Stimulated activated CD4-positive, alpha-beta T cell treated with anti-CD3 and anti-CD28 coated beads, Interleukin-4, amount 100 ng/mL, for 4 hours (primary cell): ENCODE measurements at regions not wholly inside any gene's neighbourhood (a gene's known extent, or its start where the extent isn't known, plus 50 kb on each side); places are given as distances from the start of the nearest gene placed in this dataset.

Source experiments
- DNase-seq, 2 experiments: peaks; one replicate each; pipeline ENCODE4 v3.0.0-alpha.2; 2020

GRCh38 chr11:13105237-13105844, 96.2 kb downstream of the RASSF10 start:
- DNase-seq, result no peak

- DNase-seq, result no peak
Observed at GRCh38 chr11:13107544-13108044, 98.5 kb downstream of the RASSF10 start.

- DNase-seq, result no peak
Observed at GRCh38 chr11:13108416-13108815, 99.3 kb downstream of the RASSF10 start.

- DNase-seq, result no peak
Observed at GRCh38 chr11:13109616-13110015, 100.5 kb downstream of the RASSF10 start.

- DNase-seq, result no peak
Observed at GRCh38 chr11:13110145-13110544, 101.0 kb downstream of the RASSF10 start.

- no peak for DNase-seq
Observed at GRCh38 chr11:13110929-13111812, 102.1 kb downstream of the RASSF10 start.

GRCh38 chr11:13111813-13112130, 102.7 kb downstream of the RASSF10 start:
- no peak for DNase-seq

- DNase-seq, result no peak
Observed at GRCh38 chr11:13114566-13115379, 105.7 kb downstream of the RASSF10 start.

- DNase-seq, result no peak
Observed at GRCh38 chr11:13115380-13115675, 106.2 kb downstream of the RASSF10 start.

- no peak for DNase-seq
Observed at GRCh38 chr11:13116491-13116890, 107.4 kb downstream of the RASSF10 start.

- DNase-seq, result no peak
Observed at GRCh38 chr11:13117344-13117743, 108.2 kb downstream of the RASSF10 start.

- DNase-seq, result no peak
Observed at GRCh38 chr11:13118194-13118593, 109.1 kb downstream of the RASSF10 start.

- no peak for DNase-seq
Observed at GRCh38 chr11:13118650-13119049, 109.5 kb downstream of the RASSF10 start.

- no peak for DNase-seq
Observed at GRCh38 chr11:13119361-13119760, 110.2 kb downstream of the RASSF10 start.

- DNase-seq, result no peak
Observed at GRCh38 chr11:13119941-13120520, 110.9 kb downstream of the RASSF10 start.

GRCh38 chr11:13120691-13121090, 111.6 kb downstream of the RASSF10 start:
- DNase-seq, result no peak

- no peak for DNase-seq
Observed at GRCh38 chr11:13126430-13126829, 117.3 kb downstream of the RASSF10 start.

GRCh38 chr11:13127161-13127560, 118.0 kb downstream of the RASSF10 start:
- DNase-seq, result no peak

GRCh38 chr11:13128354-13128753, 119.2 kb downstream of the RASSF10 start:
- no peak for DNase-seq

GRCh38 chr11:13134066-13134465, 125.0 kb downstream of the RASSF10 start:
- no peak for DNase-seq

- no peak for DNase-seq
Observed at GRCh38 chr11:13134886-13135285, 125.8 kb downstream of the RASSF10 start.

GRCh38 chr11:13135385-13136271, 126.5 kb downstream of the RASSF10 start:
- no peak for DNase-seq
